DMS114 treated with DMSO at 0.1 percent for 48 hours (cell line): ENCODE measurements at regions not wholly inside any gene's neighbourhood (a gene's known extent, or its start where the extent isn't known, plus 50 kb on each side); places are given as distances from the start of the nearest gene placed in this dataset.
A peak's percentile ranks its signal among the peaks of the same experiment; 100 is the strongest.
"Not testable (repeated sequence)": the region's sequence is repeated elsewhere in the genome, so short reads cannot be mapped to it uniquely, and the experiment has no call there.

ENCODE experiments used
- DNase-seq: peaks from one replicate; lab custom pipeline; 2025; ENCODE audit not compliant: unreplicated experiment; lab: John Stamatoyannopoulos, UW

DNA sequence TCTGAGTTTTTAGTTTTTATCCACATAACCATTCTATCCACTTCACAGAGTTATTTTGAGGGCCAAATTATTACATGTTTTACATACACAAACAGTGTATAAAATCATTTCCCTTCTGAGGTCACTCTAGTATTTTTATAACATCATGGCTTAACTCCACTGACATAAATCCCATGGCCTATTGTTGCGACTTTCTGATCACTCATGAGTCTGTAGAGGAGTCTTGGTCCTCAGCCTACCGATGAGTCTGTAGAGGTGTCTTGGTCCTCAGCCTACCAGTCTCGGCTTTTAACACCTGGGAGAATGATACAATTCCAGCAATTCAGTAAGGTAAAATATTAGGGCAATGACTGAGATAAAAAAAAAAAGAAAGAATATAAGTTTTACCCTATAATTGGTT lies 483.7 kb downstream of the USP25 start:
- no peak for DNase-seq

DNA sequence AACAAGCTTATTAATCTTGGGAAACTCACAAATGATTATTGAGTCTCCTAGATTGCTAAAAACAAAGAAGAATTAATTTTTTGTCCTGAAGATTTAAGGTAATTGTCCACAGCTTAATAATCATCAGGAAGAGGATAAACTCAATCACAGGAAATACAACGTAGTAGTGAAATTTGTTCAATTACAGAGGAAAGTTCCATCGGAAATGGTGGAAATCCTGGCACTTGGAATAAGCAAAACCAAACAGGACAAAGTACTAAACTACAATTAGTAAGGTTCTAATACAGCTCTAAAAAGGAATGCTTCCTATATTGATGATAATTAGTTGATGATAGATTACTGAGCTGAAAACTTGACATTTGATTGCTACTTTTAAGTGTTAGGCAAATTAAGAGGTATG lies 485.4 kb downstream of the USP25 start:
- DNase-seq: no peak

DNA sequence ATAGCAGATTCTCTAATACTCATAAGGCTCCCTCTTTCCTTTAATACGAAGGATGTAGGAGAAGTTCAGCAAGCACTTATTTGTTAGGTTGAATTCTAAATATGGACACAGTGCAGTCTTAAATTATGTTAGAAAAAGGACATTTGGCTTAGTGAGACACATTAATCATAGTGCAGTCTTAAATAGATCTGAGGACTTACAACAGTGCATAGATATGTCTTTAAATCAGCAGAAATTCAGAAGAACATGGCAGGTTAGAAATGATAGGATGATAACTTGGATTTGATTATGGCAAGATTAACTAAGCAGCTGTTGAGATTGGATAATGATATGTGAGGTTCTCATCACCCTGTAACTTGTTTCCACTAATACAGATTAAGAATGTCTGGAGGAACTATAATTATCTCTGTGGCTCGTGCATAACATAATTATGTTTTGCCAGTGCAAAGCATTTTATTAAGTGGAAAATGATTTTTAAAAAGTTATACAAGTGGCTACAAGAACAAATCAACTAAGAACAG lies 485.9 kb downstream of the USP25 start:
- DNase-seq: no peak

DNA sequence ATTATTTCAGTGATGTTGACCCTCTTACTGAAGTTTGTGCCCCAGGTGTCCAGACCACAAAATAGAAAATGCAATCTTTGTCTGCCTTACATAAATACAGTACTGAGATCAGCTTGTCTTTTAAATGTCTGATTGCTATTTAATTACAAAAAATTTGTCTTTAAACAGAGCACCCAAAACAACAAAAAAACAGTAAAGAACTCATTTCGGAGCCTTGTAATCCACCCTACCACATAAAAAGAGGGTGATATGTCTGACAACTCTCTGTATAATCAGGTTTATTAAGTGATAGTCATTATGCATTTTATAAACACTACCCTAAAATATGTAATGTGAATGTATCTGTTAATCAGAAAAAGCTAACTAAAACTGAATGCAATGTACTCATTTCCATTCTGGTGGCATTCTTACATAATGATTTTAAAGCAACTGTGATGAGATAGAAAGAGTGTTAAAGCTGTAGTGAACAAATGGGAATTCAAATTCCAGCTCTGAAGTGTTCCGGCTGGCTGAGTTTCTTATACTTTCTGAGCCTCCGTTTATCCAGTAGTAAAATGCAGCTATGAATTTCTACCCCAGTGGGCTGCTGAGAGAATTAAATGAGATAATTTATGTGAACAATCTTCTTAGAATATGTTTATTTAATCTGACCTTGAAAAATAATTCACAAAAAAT lies 486.6 kb downstream of the USP25 start:
- no peak for DNase-seq

DNA sequence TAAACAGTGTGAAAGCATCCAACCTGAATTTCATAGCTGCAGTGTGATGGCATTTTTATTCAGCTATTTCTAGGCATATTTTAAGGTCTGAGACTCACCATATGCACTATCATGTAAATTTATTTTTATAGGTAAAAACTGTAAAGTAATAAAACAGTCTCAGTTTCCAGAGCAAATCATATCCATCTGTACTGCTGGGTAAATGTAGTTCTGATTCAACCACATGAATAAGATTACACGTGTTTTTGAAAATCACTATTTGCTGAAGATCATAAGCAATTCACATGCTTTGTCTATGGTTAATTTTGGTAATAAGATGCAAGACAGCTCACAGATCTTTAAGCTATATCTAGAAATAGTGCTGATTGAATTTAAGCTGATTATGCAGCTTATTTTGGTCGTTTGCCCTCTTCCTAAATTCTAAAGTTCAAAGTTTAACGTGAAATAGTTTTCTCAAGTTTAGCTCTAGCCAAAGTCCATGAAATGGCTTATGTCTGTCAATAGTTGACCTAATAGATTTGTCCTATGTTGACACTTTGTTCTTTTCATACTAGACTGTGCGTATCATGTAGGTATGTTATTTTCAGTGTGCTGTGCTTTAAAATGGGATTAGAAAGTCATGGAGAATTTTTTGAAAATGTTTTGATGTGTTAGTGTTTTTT lies 489.0 kb downstream of the USP25 start:
- DNase-seq: no peak

DNA sequence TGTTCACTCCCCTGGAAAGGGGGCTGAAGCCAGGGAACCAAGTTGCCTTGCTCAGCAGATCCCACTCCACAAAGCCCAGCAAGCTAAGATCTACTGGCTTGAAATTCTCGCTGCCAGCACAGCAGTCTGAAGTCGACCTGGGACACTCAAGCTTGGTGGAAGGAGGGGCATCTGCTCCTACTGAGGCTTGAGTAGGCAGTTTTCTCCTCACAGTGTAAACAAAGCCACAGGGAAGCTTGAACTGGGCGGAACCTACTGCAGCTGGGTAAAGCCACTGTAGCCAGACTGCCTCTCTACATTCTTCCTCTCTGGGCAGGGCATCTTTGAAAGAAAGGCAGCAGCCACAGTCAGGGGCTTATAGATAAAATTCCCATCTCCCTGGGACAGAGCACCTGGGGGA lies 495.0 kb downstream of the USP25 start:
- not testable (repeated sequence) for DNase-seq

DNA sequence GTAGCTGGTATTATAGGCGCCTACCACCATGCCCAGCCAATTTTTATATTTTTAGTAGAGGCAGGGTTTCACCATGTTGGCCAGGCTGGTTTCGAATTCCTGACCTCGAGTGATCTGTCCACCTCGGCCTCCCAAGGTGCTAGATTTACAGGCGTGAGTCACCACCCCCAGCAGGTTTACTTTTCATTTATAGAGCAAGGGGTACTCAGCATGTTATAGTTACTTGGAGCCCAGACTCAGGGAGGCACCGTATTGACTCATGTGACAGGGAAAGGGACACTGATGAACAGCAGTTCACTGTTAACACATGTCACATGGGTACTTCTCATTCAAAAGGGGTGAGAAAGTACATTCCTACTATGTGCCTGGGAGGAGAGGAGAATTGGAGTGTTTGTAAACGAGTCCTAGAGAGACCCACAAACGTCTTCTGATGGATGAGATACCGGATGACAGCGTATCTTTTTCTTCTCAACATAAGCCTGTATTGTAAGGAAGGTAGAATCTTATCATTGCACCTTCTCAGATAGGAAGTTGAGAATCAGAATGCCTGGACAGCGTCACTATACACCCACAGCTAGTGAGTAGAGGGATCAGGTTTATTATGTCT lies 510.0 kb downstream of the USP25 start:
- DNase-seq: no peak

DNA sequence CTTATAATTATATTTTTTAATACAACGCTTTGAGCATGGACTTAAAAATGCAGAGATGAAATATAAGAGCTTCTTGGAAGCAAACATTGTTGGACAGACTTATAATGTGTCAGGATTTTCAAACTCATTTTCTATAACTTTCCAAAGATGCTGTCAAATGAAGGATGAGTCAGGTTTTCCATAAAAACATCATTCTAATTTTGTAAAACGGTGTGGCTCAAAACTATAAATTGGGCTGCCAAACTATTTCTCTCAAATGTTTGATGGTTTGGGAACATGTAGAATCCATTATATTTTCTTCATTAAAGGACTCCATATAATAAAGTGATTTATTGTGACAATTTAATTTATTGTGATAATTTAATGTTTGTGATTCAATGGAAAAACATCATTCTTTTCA lies 511.2 kb downstream of the USP25 start:
- no peak for DNase-seq

DNA sequence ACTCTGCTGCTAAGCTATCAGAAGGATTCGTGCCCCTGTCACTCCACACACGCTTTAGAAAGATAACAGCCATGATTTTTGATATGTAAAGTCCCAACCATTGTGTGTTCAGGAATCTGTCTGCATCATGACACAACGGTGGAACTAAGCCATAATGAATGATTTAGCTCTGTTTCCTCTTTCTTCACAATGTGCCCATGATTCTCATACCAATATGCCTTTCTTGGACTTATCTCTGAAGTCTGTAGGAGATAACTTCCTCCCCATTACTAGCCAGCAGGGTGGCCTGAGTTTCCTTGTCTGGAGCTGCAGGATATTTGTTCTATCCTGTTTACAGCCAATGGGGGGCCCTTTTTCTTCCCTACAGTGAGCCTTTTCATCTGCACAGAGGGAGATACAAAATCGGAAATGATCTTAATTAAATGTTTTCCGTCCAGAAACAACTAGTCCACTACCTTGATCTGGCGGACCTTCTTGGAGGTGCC lies 511.7 kb downstream of the USP25 start:
- DNase-seq: no peak

DNA sequence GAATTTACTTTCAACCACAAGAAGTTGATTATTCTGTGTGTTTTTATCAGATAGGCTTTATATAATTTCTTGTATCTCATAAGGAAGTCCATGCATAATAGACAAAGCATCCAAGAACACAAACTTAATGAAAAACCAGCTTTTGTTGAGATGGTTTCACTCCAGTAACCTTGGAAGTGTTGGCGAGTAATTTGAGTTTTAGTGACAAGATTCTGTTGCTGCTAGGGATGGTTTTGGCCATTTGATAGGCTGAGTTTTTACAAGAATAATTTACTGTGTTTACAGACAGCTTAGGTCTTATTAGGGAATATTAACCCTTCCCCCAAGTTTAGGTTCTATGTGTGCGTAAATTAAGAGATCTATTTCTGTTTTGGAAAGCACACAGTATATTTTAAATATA lies 513.6 kb downstream of the USP25 start:
- DNase-seq: no peak

DNA sequence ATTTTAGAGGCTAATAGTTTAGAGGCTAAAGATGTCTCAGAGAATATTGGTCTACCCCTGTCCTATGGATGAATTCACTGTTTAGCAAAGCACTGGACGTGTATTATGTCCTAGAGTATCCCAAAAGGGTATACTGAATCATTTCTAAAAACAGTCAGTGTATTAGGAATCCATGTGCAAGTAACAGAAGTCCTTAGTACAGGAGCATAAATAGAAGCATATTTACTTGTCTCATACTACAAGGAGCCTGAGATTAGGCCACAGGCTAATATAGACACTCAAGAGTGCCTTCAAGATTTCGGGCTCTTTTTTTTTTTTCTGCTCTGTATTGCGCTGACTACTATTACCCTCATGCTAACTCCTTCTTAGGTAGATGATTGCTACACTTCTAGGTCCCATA lies 518.9 kb downstream of the USP25 start:
- no peak for DNase-seq

DNA sequence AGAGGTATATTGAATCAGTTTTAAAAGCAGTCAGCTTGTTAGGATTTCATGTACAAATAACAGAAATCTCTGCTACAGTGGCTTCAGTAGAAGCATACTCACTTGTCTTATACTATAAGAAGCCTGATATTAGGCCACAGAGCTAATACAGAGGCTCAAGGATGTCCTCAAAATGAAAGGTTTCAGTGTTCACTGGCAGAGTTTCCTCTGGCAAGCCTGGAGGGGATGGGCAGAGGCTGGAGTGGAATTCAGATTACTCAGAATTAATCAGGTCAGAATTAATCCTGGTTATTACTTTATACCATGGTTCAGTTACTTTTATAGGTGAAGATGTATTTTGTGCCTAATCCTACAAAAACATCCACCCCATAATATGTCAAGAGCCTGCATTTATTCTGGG lies 520.5 kb downstream of the USP25 start:
- no peak for DNase-seq

DNA sequence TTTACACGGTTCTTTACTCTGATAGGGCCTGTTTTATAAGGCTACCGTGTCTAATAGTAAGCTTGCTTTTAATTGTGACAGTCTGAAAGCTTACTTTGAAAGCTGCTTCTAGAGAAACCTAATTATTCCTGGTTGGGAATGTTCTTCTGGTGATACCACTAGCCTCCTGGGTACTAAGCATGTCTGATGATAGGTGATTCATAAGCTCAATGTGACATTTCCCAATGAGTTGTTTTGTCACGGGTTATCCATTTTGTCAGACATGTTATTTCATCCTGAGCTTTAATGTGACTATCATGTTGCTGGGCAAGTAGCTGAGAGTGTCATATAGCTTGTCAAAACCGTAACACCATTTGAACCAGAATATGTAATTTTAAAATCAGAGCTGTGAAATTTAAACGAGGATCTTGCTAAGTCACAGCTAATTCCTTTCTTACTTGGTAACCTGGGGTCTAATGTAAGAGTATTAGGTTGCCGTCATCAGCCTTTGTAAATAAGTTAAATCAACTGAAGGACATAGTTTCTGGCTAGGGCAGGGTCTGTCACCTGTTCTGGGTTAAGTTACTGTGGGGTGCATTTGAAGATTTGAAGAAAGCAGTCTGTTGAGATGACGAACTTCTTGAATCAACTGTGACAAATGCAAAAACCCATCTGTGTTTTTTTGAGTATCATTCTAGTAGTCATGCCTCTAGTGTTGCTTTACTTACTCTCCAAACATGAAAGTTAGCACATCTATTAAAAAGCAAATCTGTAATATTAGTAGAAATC lies 529.2 kb downstream of the USP25 start:
- DNase-seq: no peak

DNA sequence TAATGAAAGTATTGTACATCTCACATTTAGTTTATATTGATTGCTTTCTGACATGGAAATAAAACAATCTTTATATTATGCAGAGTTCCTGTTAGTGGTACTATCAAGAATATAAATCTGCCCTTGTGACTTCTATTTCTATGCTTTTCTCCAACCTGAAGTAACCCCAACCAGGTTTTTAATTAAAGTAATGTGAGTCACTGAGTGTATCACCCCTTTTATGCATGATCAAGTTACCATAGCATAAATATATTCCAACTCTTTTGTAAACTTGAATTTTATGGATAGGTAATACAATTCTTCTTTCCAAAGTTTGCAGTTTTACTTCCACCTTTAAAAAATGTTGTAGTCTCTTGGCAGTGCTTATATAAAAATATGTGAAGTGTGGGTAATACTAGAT lies 532.3 kb downstream of the USP25 start:
- no peak for DNase-seq

DNA sequence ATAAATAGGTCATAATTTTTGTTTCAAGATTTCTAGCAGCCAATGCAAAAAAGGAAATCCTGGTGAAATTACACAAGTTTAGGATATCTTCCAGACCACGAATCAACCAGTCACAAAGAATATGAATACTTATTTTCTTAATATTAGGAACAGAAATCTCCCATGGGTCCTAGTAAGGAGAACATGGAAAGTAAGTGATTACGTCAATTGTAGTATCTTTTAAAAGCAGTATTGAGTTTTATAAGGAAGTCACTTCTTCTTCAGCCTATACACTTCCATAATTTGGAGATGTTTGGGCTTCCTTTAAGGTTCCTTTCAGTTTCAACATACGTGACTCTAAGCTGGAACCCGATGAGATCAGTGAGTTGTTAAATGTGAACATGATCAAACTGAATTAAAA lies 534.5 kb downstream of the USP25 start:
- DNase-seq: no peak

DNA sequence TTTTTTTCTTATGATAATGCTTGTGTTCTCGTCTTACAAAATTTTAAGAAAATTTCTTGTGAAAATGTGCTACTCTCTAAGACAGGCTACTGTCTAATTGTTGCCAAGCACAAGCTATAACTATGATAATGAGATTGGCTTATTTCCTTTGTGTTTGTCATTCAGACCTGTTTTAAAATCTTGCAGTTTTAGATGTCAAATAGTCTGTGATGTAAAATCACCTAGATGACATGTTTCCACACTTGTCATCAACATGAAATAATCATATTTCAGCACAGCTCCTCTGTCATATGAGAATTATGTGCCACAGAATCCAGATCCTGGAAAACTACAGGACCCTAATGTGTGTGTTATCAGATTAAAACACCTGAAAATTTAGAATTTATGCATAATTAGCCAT lies 539.7 kb downstream of the USP25 start:
- DNase-seq: no peak

DNA sequence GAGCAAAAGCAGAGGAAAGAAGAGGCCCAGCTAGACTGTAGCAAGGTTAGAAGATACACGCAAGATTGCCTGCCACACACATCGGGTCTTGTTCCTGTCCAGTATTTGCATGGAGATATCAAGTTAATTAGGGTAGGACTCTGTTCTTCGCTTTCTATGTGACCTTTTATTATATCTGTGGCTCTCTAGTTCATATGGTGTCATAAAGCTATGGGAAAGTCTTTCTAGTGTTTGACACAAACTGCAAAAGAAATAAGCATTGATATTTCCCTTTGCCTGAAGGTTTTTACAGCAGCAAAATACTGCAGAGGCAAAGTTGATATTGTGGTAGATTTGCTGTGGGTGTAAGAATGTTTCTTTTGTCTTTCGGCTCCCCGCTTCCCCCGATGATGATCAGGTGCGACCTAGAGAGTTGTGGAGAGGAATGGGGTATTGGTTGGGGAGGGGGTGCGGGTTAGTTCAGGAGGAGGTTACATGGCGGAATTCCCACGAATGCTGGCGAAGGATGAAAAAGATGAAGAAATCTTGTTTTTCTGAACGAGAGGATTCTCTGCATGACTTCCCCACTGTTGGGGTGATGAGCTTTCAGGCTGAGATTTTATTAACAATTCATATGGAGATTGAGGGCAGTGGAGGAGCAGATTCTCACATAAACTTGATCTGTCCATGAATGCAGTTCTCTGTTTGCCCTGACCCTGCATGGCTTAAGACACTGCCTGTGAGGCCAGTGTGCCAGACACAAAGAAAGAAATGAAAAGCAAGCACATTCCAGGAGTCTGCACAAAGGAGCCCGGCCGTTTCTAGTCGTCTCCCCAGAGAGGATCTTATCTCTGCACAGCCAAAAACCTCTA lies 550.2 kb downstream of the USP25 start:
- DNase-seq: peak; percentile 9

DNA sequence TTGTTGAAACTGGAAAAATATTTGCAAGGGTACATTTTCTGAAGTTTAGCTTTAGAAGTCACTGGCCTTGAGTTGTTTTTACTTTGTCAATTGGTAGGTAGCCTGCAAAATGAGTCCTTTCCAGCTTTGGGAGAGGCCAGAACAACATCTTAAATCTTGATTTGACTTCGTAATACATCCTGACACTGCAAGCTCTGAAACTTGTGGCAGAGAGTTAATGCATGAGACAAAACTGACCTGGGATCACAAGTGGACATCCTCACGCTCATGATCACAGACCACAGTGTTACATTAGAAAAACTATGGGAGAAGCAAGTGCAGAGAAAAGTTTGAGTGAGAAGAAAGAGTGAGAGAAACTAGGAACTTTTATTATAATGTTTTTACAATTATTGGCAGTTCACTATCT lies 550.9 kb downstream of the USP25 start:
- no peak for DNase-seq

DNA sequence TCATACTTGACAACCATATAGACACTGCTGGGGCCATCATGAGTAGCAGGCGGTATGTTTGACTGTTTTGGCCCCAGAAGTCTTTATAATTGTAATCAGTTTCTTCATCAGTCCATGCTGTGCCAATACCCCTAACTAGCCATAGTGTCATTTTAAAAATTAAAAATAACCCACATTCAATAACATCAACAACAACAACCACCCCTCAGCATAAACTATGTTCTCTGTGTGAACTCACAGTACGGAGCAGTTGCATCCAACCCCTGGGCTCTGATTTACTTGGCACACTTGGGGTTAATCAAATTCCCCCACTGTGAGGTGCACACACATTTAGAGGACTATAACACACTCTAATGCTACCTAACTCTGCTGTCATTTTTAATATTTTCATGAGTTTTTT lies 553.7 kb downstream of the USP25 start:
- no peak for DNase-seq

DNA sequence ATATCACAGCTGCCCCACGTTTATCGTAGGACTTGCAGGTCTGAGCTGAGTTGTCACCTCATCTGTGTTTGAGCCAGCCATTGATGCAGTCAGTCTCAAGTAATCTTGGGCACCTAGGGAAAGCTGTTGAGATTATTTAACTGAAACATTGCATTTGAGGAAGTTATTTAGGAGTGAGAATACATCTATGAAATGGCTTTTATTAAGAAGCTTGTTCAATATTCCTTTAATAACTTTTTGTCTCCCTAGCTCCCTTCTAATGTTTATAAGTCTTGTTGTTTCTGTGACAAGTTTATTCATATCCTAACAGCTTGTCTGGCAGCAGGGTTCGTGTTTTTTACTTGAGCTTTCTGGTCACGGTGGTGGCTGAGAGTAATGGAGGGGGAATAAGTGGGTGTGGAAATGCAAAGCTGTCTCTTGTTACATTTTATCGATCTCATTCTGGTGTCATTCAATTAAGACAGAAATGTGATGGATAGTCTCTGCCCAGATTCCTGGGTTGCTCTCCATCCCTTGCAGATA lies 555.9 kb downstream of the USP25 start:
- no peak for DNase-seq
